PC-9 (cell line): ENCODE measurements at regions not wholly inside any gene's neighbourhood (a gene's known extent, or its start where the extent isn't known, plus 50 kb on each side); places are given as distances from the start of the nearest gene placed in this dataset.

Source experiments
- CTCF ChIP-seq: fragments of 200-600 bp; sonication (generic); conservative IDR thresholded peaks from 2 replicates; pipeline ENCODE4 v1.6.1; 2017; ENCODE audit warnings: mixed run types, antibody characterized with exemption, mild to moderate bottlenecking, moderate library complexity
- EZH2 ChIP-seq: fragments of 200-600 bp; sonication (generic); IDR thresholded peaks from 2 replicates; pipeline ENCODE4 v1.8.0; 2017; ENCODE audit warnings: antibody characterized with exemption, low read depth

- TF ChIP-seq CTCF (no peak; the same call in 1 of the 2 replicates), EZH2 (no peak)
Measured at GRCh38 chr5:104082754-104083153, 520.2 kb upstream of the NUDT12 start.
